Medulla oblongata (tissue), 1 donor: ENCODE measurements at regions not wholly inside any gene's neighbourhood (a gene's known extent, or its start where the extent isn't known, plus 50 kb on each side); places are given as distances from the start of the nearest gene placed in this dataset.
"Not testable (repeated sequence)": the region's sequence is repeated elsewhere in the genome, so short reads cannot be mapped to it uniquely, and the experiment has no call there.

Experiments used
- DNase-seq: peaks from one replicate; pipeline ENCODE4 v3.0.0-alpha.2; 2015; ENCODE audit errors: extremely low spot score

DNA sequence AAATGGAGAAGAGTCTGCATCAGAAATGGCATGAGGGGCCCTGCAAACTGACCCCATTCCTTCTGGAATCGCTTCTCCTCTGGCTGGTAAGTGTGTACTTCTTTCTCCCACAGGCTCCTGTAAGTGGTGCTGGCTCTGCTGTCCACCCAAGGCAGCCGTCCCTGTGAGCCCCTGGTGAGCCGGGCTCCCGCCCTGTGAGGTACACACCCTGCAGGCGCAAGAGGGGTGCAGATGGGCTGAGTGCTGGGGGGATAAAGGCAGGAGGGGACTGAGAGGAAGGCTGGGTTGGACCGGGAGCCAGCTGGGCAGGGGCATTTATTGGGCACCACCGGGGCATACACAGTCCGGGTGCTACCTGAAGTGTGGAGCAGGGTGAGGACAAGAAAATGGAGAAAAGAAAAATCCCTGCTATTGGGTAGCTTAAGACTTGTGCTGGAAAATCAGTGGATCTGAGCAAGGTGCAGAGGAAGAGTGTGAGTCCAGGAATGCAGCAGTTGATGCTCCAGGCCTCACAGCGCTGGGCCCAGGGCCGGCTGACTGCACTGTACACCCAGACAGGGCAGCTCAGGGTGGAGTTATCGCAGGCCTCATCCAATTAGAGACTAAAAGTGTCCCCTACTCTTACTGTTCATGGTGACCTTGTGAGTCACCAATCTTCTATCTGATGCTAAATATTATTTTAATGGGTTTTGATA is 455.1 kb upstream of the B3GAT1 start:
- DNase-seq, result no peak

- DNase-seq, result no peak
Observed at GRCh38 chr11:134866215-134866614, 454.2 kb upstream of the B3GAT1 start.

DNA sequence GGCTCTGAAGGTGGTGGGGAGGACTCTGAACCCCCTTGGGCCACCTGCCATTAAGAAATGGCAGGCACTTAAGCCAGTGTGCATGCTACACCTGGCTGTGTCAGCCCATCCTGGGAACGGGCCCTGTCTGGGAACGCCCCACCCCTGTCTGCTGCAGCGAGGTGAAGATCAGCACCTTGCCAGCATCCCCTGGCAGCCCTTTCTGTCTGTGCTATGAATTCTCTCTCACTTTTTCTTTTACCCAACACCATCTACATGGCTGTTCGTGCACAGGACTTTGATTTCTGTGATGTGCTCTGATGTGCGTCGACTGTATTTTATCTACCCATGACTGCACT is 452.9 kb upstream of the B3GAT1 start:
- DNase-seq, result no peak

DNA sequence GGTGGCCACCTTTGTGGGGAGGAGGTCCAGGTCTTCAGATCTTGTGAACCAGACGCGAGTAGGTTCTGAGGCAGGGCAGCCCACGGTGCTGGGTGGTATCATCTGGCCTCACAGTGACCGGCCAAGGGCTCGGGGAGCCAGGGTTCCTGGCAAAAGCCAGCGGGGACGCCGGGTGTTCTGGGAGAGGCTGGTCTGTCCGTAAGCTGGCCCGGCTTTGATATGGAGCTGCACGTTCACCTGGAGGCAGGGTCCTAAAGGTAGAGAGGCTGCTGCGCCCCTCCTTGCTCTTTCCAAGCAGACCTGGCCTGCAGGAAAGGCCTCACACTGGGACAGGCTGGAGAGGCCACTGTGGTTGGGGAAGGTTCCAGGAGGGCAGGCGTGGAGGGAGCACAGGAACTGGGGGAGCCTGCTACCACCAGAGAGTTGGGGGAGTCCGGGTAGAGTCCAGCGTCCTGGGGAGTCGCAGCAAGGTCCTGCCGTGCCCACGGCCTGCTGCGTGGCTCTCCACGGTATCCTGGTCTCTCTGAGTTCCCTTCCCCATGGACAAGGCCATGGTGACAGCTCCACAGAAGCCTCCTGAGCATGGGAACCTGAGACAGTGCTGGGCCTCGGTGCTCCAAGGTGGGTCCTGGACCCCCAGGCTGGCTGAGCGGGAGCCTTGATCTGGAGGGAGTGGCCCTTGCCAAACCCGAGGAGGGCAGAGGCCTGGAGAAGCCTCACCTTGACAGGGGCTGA is 452.4 kb upstream of the B3GAT1 start:
- DNase-seq, result no peak

- no peak for DNase-seq
Observed at GRCh38 chr11:134863294-134863693, 451.3 kb upstream of the B3GAT1 start.

DNA sequence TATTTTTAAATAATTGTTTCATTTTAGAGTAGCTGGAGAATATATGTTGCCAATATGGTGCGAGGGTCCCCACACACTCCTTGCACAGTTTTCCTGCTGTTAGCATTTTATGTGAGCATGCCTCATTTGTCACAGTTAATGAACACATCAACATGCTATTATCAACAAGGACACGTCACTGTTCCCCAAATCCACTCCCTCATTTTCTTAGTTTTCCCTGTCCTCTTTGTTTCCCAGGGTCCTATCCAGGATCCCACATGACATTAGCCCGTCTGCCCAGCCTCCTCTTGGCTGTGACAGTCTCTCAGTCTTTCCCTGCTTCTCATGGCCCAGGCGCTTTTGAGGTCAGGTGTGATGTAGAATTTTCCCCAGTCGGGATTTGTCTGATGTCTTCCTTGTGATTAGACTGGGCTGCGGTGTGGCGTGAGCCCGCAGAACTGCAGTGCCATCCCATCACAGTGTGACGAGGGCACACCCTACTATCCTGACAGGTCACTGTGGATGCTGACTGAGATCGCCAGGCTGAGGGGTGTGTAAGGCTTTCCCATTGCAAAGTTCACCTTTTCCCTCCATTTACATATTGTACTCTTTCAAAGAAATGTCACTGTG is 450.6 kb upstream of the B3GAT1 start:
- no peak for DNase-seq

DNA sequence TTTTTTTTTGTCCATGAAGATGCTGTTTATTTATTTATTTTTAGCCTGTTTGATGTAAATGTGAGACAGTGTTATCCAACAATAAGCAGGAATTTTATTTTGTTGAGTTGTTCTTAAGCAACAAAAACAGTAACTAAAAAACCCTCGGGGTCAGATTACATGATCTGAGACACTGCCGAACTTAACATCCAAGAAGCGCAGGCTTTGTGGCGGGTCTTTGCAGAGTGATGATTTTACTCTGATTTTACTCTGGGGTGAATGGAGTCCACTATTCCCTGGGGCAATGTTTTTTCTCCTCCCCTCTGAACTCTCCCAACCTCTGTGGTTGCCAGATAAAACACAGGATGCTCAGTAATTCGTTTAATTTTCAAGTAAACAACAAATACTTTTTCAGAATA is 450.1 kb upstream of the B3GAT1 start:
- no peak for DNase-seq

- DNase-seq, result no peak
Observed at GRCh38 chr11:134861490-134862104, 449.6 kb upstream of the B3GAT1 start.

- no peak for DNase-seq
Observed at GRCh38 chr11:134858783-134859480, 446.9 kb upstream of the B3GAT1 start.

DNA sequence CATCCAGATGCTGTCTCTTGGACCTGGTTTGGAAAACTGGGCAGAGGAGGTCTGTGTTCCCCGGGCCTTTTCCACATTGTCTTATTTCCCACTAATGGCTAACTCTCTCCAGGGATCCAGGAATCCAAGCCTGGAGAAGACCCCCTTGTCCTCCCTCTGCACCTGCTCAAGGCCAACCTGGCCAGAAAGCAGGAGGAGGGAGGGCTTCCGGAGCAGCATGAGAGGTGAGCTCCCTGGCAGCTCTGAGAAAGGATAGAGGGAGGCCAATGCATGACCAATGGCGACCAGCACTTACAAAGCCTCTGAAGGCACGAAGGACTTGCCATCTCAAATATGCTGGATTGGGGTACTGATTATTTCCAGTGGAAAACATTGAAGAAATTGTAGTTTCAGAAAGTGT is 445.0 kb upstream of the B3GAT1 start:
- no peak for DNase-seq

DNA sequence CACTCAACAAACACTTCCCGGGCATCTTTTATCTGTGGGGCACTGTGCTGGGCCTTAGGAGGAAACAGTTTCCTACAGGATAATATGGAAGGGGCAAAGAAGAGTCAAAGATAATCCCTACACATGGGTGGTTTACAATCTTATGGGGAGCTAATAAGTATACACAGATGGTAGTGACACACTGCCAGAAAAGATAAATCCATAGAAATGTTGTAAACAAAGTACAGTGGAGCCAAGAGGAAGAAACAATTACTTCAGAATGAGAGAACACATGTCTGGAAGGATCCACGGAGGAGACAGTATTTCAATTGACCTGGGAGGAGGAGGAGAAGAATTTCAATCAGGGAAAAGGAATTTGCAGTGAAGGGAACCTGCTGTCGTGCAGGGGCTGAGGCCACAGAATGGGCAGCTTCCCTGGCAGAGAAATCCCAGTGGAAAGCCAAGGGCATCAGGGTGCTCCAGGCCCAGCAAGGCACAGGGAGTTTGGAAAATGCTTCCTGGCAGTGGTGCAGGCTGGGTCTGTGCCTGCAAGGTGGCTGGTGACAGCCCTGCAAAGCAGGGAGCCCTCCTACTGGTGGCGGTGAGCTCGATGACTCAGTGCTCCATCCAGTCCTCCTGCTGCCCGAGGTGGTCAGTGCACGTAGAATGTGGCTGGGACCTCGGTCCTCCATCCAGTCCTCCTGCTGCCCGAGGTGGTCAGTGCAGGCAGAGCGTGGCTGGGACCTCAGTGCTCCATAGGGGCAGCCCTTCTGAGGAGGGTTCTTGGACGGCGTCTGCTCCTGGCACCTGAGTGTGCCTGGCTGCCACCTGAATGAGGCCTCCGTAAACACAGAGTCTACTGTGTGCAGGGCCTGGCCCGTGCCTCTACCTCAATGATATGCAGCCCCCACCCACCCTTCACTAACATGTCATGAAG is 444.3 kb upstream of the B3GAT1 start:
- no peak for DNase-seq

DNA sequence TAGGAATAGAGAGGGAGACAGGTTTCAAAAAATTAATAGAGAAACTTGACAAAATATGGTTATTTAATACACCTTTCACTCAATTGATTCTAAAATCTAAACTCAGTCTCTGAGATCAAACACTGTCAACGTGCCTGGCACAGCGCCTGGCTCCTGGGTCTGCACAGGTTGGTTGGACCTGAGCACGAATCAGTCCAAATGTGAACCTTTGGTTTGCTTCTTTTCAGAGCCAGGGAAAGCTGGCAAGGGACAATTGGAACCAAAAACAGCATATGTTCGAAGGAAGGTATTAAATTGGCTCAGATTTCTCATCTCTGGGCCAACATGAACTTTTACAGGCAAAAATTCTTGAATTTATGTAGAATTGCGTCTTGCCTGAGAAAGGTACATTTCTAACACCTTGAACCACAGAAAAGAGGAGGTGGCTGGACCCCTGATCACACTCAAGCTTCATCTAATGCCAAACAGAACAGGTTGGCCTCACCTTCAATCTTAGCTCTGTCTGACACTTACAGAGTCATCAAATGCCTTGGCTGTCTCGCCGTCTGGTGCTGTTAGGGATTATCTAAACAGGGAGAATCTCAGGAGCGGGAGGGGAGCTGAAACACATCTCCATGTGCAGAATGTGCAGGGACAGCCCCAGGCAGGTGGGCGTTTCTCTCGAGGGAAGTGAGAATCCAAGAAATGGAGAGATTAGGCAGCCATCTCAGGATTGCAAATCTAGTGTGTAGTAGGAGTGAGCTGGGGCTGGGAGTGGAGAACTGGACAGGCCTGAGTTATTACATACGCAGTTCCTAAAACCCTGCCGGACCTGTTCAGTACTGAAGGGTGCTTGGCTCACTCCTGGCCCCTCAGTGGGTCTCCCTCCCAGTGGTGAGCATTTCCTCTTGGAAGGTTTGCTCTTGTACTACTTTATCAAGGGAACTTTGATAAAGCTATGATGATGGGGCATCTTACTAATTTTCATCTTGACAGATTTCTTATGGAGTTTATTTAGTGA is 442.2 kb upstream of the B3GAT1 start:
- DNase-seq, result no peak

GRCh38 chr11:134851503-134852224 is 439.6 kb upstream of the B3GAT1 start:
- DNase-seq, result not testable (repeated sequence)

DNA sequence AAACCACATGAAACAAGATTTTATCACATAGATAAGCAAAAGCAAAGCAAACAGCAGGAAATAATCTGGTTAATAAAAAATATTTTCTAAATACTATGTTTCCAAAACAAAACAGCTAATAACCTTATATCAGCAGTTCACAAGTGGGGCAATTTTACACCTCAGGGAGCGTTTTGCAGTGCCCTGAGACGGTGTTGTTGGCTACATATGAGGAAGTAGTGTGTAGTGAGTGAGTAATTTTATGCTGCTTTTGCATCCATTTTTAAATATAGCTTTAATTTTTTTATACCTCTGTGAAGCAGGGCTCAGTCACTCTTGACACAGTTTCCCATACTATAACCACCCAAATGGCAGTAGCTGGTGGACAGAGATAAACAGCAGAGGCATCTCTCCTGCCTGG is 438.5 kb upstream of the B3GAT1 start:
- no peak for DNase-seq

DNA sequence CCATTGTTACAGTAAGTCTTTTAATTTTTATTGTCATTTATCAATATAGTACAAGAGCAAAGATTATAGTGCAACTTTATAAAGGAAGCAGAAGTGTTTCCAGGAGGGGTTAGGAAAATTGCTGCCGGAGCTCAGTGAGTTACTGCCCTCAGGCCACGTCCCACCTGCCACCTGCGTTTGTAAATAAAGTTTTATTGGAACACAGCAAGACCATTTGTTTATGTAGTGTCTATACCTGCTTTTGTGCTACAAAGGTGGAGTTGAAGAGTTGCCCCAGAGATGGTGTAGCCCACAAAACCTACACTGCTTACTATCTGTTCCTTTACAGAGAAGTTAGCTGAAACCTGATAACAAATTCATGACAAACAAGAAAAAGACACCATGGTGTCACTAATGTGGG is 437.8 kb upstream of the B3GAT1 start:
- DNase-seq, result no peak

- no peak for DNase-seq
Observed at GRCh38 chr11:134847083-134847715, 435.2 kb upstream of the B3GAT1 start.

- no peak for DNase-seq
Observed at GRCh38 chr11:134846328-134847082, 434.5 kb upstream of the B3GAT1 start.
